Activated CD4-positive, alpha-beta T cell treated with anti-CD3 and anti-CD28 coated beads for 36 hours (primary cell): ENCODE measurements at regions not wholly inside any gene's neighbourhood (a gene's known extent, or its start where the extent isn't known, plus 50 kb on each side); places are given as distances from the start of the nearest gene placed in this dataset.

ENCODE experiments used
- ATAC-seq: fragments of 200-7000 bp; cut with Tn5 transposase; one replicate; pipeline ENCODE4 v1.10.0; 2021; ENCODE audit warnings: mild to moderate bottlenecking, moderate library complexity
- CTCF ChIA-PET: fragments of 350-600 bp; sonication (Branson Sonifier 250); formaldehyde crosslinking; loops from one replicate; lab custom pipeline; 2021; ENCODE audit warnings: antibody characterized with exemption; lab: Charles Lee
- POLR2A ChIA-PET: fragments of 350-600 bp; sonication (Branson Sonifier 250); formaldehyde crosslinking; loops from one replicate; lab custom pipeline; 2021; ENCODE audit warnings: antibody characterized with exemption, inconsistent platforms; lab: Charles Lee
- DNase-seq: peaks from one replicate; pipeline ENCODE4 v3.0.0-alpha.2; 2020
- H3K27ac Mint-ChIP-seq: one replicate; pipeline ENCODE4 v1.8.0; 2021; ENCODE audit warnings: mixed read lengths
- H3K27me3 Mint-ChIP-seq: one replicate; pipeline ENCODE4 v1.8.0; 2021; ENCODE audit warnings: mixed read lengths
- H3K36me3 Mint-ChIP-seq: one replicate; pipeline ENCODE4 v1.8.0; 2021; ENCODE audit warnings: low read depth, mixed read lengths
- H3K4me1 Mint-ChIP-seq: one replicate; pipeline ENCODE4 v1.8.0; 2021; ENCODE audit warnings: mixed read lengths
- H3K4me3 Mint-ChIP-seq: one replicate; pipeline ENCODE4 v1.8.0; 2021; ENCODE audit warnings: mild to moderate bottlenecking, moderate library complexity, mixed read lengths
- H3K9me3 Mint-ChIP-seq: one replicate; pipeline ENCODE4 v1.8.0; 2021; ENCODE audit warnings: low read depth, mixed read lengths
- intact Hi-C, 2 experiments: fragments of 100-400 bp; cut with DNase I in 1 of 2; cut with micrococcal nuclease in 1 of 2; formaldehyde crosslinking; loops; one replicate each; pipeline versions ENCODE4 v1.14.2 to v1.15.1; 2022 to 2024; cut with DNase I, micrococcal nuclease

GRCh38 chr2:88250404-88250803 lies 80.3 kb downstream of the THNSL2 start:
- no peaks in the 10 kb centered on the region for H3K36me3 Mint-ChIP-seq
- ATAC-seq (no peak), DNase-seq (no peak)
- ChIA-PET POLR2A (no interaction called here), CTCF (no interaction called here)
- H3K9me3 Mint-ChIP-seq: no peaks in the 10 kb centered on the region
- H3K27me3 Mint-ChIP-seq: peaks cover 17% of the 10 kb centered on the region
- no peak overlapping the region for H3K4me3 Mint-ChIP-seq
- intact Hi-C loops: no loop called here
- no peak overlapping the region for H3K27ac Mint-ChIP-seq
- no peaks in the 10 kb centered on the region for H3K4me1 Mint-ChIP-seq

GRCh38 chr2:88248280-88248828 lies 78.2 kb downstream of the THNSL2 start:
- Mint-ChIP-seq H3K4me1 (no peaks in the 10 kb centered on the region), H3K4me3 (no peak overlapping the region), H3K27me3 (peaks cover 14% of the 10 kb centered on the region), H3K36me3 (no peaks in the 10 kb centered on the region), H3K9me3 (peaks cover 4% of the 10 kb centered on the region), H3K27ac (no peak overlapping the region)
- intact Hi-C loops: no loop called here
- POLR2A ChIA-PET: interaction anchor here (0.5 kb wide), 1 partner anchor 44 kb away, joined by 4 read pairs; no protein-coding TSS in a partner anchor
- DNase-seq: no peak
- ATAC-seq: no peak
- CTCF ChIA-PET: interaction anchor here (0.9 kb wide), 1 partner anchor 9 kb away, joined by 4 read pairs; no protein-coding TSS in a partner anchor

- ChIA-PET POLR2A (interaction anchor here (0.5 kb wide), 1 partner anchor 45 kb away, joined by 4 read pairs; no protein-coding TSS in a partner anchor), CTCF (interaction anchor here (0.9 kb wide), 1 partner anchor 10 kb away, joined by 4 read pairs; no protein-coding TSS in a partner anchor)
- peak; percentile 74 for ATAC-seq
- Mint-ChIP-seq H3K4me1 (no peaks in the 10 kb centered on the region), H3K27me3 (peaks cover 13% of the 10 kb centered on the region), H3K4me3 (no peak overlapping the region), H3K27ac (no peak overlapping the region), H3K36me3 (no peaks in the 10 kb centered on the region), H3K9me3 (peaks cover 4% of the 10 kb centered on the region)
- intact Hi-C loops: no loop called here
- peak; percentile 43 for DNase-seq
Measured at GRCh38 chr2:88247531-88247930, 77.4 kb downstream of the THNSL2 start.

GRCh38 chr2:88245109-88245508 lies 75.0 kb downstream of the THNSL2 start:
- Mint-ChIP-seq H3K9me3 (peaks cover 4% of the 10 kb centered on the region), H3K4me3 (no peak overlapping the region), H3K27ac (no peak overlapping the region), H3K27me3 (peaks cover 6% of the 10 kb centered on the region), H3K36me3 (no peaks in the 10 kb centered on the region), H3K4me1 (no peaks in the 10 kb centered on the region)
- ChIA-PET POLR2A (no interaction called here), CTCF (no interaction called here)
- DNase-seq (no peak), ATAC-seq (no peak)
- intact Hi-C loops: no loop called here

GRCh38 chr2:88239781-88240180 lies 69.6 kb downstream of the THNSL2 start:
- Mint-ChIP-seq H3K36me3 (no peaks in the 10 kb centered on the region), H3K4me1 (no peaks in the 10 kb centered on the region), H3K9me3 (peaks cover 4% of the 10 kb centered on the region), H3K27ac (no peak overlapping the region), H3K27me3 (peaks cover 3% of the 10 kb centered on the region), H3K4me3 (no peak overlapping the region)
- ChIA-PET CTCF (no interaction called here), POLR2A (interaction anchor here (0.5 kb wide), 1 partner anchor 250 kb away, joined by 7 read pairs; no protein-coding TSS in a partner anchor)
- intact Hi-C loops: loop anchor here in 1 of 2 experiments (2.0 kb wide), 1 partner anchor 15 kb away; no protein-coding TSS in a partner anchor
- DNase-seq (no peak), ATAC-seq (no peak)

GRCh38 chr2:88236666-88237065 lies 66.5 kb downstream of the THNSL2 start:
- ATAC-seq (no peak), DNase-seq (no peak)
- Mint-ChIP-seq H3K27me3 (no peaks in the 10 kb centered on the region), H3K4me3 (no peak overlapping the region), H3K4me1 (no peaks in the 10 kb centered on the region), H3K27ac (no peak overlapping the region), H3K36me3 (no peaks in the 10 kb centered on the region), H3K9me3 (no peaks in the 10 kb centered on the region)
- intact Hi-C loops: no loop called here
- POLR2A ChIA-PET: no interaction called here
- CTCF ChIA-PET: no interaction called here
